Peyer's patch (tissue), 4 donors: ENCODE measurements at regions not wholly inside any gene's neighbourhood (a gene's known extent, or its start where the extent isn't known, plus 50 kb on each side); places are given as distances from the start of the nearest gene placed in this dataset.
"Not testable (repeated sequence)": the region's sequence is repeated elsewhere in the genome, so short reads cannot be mapped to it uniquely, and the experiment has no call there.

ENCODE experiments used
- CTCF ChIP-seq, 6 experiments: fragments of 450-650 bp in 4 of 6; fragments of 200-600 bp in 2 of 6; sonication (generic) in 1 of 6; IDR thresholded peaks; one replicate each; pipeline ENCODE4 v1.5.1; 2017 to 2019; ENCODE audit warnings: antibody characterized with exemption in 6 of 6, mild to moderate bottlenecking in 3 of 6, moderate library complexity in 1 of 6
- POLR2A ChIP-seq, 2 donors: fragments of 450-650 bp; IDR thresholded peaks; one replicate each; pipeline ENCODE4 v1.5.1; 2017; ENCODE audit warnings: antibody characterized with exemption in 2 of 2, mild to moderate bottlenecking in 2 of 2, moderate library complexity in 2 of 2

- TF ChIP-seq CTCF, POLR2A (IDR thresholded peaks at IDR 0.05): not testable (repeated sequence)
These were observed 388.3 kb downstream of the PRELID2 start for GRCh38 chr5:145446875-145447274.
